Aorta (tissue), 5 donors: ENCODE measurements at regions not wholly inside any gene's neighbourhood (a gene's known extent, or its start where the extent isn't known, plus 50 kb on each side); places are given as distances from the start of the nearest gene placed in this dataset.

ENCODE experiments used
- ATAC-seq: fragments of 200-7000 bp; cut with Tn5 transposase; one replicate; pipeline ENCODE4 v1.9.1; 2022; ENCODE audit warnings: moderate library complexity; ENCODE audit not compliant: low FRiP score
- DNase-seq, 2 donors: peaks; one replicate each; pipeline ENCODE4 v3.0.0-alpha.2; 2020
- H3K27ac ChIP-seq, 2 donors: one replicate each; pipeline ENCODE4 v1.5.1; 2013; ENCODE audit warnings: low read length in 2 of 2, mild to moderate bottlenecking in 2 of 2, moderate library complexity in 2 of 2, control low read depth in 1 of 2, inconsistent platforms in 1 of 2, low read depth in 1 of 2
- H3K27me3 ChIP-seq, 2 donors: one replicate each; pipeline ENCODE4 v1.6.1; 2013; ENCODE audit warnings: control low read depth in 1 of 2, low read length in 1 of 2, mild to moderate bottlenecking in 1 of 2, moderate library complexity in 1 of 2; ENCODE audit not compliant: insufficient read depth in 2 of 2, control insufficient read depth in 1 of 2
- H3K36me3 ChIP-seq, 2 donors: one replicate each; pipeline ENCODE4 v1.6.1; 2013; ENCODE audit warnings: control low read depth in 1 of 2, low read length in 1 of 2, mild to moderate bottlenecking in 1 of 2; ENCODE audit not compliant: insufficient read depth in 2 of 2, control insufficient read depth in 1 of 2
- H3K4me1 ChIP-seq, 2 donors: one replicate each; pipeline ENCODE4 v1.6.1; 2013; ENCODE audit warnings: low read length in 2 of 2, control low read depth in 1 of 2, mild to moderate bottlenecking in 1 of 2, moderate library complexity in 1 of 2; ENCODE audit not compliant: insufficient read depth in 2 of 2, control insufficient read depth in 1 of 2
- H3K4me3 ChIP-seq, 2 donors: one replicate each; pipeline ENCODE4 v1.5.1; 2013; ENCODE audit warnings: low read length in 2 of 2, control low read depth in 1 of 2, mild to moderate bottlenecking in 1 of 2
- H3K9me3 ChIP-seq: one replicate; pipeline ENCODE4 v1.6.1; 2013; ENCODE audit warnings: mild to moderate bottlenecking, low read length; ENCODE audit not compliant: control insufficient read depth
- WGBS, 2 donors: extraction: QIAGEN DNeasy Blood & Tissue Kit; methylation state at CpG; one replicate each; pipeline ENCODE4 v1.1.7; 2013; 5-methylcytosine and 5-hydroxymethylcytosine counted together
- intact Hi-C, 2 donors: fragments of 100-400 bp; cut with DNase I; formaldehyde crosslinking; loops; one replicate each; pipeline versions ENCODE4 v1.14.2 to v1.15.0; 2022
- donor health status: healthy with polysubstance abuse.
- donor health status: Bipolar disorder and iron deficiency.
- donor health status: DM: no; HTN: no; CAD: no.
- donor health status: DM: no; HTN: no; CAD: no.
- donor health status: DM: yes; HTN: yes; CAD: no.

DNA sequence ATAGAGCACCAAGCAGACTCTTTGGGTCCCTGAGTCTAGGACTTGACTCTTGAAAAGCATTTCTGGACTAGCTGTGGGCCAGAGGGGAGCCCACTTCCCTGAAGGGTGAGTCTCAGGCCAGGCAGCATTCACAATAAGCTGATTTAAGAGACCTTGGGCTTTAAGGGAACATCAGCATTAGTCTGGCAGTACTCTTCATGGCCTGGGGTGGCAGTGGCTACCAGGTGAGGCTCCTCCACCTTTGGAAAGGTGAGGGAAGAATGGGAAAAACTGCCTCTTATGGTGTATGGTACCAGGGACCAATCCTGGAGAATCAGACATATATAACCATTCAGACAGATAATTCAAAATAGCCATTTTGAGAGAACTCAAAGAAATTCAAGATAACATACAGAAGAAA, 599.9 kb upstream of the POU3F3 start:
- DNase-seq (no peak), ATAC-seq (no peak)
- no peak overlapping the region for H3K27ac ChIP-seq
- no peaks in the 10 kb centered on the region for H3K4me1 ChIP-seq
- H3K9me3 ChIP-seq: no peaks in the 10 kb centered on the region
- intact Hi-C loops: no loop called here
- no peaks in the 10 kb centered on the region for H3K36me3 ChIP-seq
- no peak overlapping the region for H3K4me3 ChIP-seq
- H3K27me3 ChIP-seq: no peaks in the 10 kb centered on the region

DNA sequence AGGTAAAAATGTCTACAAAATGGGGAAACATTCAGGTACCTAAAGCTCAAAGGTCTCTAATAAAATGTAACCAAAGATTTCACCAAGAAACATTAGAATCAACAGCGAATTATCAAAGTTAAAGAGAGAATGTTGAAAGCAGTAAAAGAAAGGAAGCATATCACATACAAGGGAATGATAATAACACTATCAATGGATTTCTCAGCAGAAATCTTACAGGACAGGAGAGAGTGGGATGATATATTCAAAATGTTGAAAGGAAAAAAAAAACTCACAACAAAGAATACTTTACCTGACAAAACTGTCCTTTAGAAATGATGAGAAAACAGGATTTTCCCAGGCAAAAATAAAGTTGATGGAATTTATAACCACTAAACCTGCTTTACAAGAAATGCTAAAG, 591.2 kb upstream of the POU3F3 start:
- Histone ChIP-seq H3K36me3 (no peaks in the 10 kb centered on the region), H3K27me3 (no peaks in the 10 kb centered on the region), H3K4me1 (no peaks in the 10 kb centered on the region), H3K9me3 (peaks cover 5% of the 10 kb centered on the region), H3K4me3 (no peak overlapping the region), H3K27ac (no peak overlapping the region)
- intact Hi-C loops: no loop called here
- DNase-seq: no peak
- no peak for ATAC-seq
- WGBS, 2 donors: 89 to 97% methylated on average over 1 of the region's 1 CpG

DNA sequence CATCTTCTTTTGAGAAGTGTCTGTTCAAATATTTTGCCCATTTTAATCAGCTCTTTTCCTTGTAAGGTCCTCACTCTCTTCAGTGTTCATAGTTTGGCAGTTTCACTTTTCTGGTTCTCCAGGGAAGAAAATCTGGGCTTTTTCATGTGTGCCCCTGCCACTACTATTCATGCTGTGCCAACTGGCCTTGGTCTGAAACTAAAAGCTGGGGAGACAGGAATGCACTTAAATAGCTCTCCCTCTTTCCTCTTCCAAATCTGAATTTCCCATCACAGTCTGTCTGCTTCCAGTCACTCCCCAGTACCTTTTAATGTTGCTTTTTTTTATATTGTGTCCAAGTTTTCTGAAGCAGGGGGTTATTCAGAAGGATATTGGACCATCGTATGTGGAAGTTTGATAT, 574.3 kb upstream of the POU3F3 start:
- no peak for ATAC-seq
- intact Hi-C loops: no loop called here
- Histone ChIP-seq H3K4me3 (no peak overlapping the region), H3K27ac (no peak overlapping the region), H3K4me1 (no peaks in the 10 kb centered on the region), H3K36me3 (no peaks in the 10 kb centered on the region), H3K9me3 (no peaks in the 10 kb centered on the region), H3K27me3 (no peaks in the 10 kb centered on the region)
- no peak for DNase-seq
- 22 to 24% methylated on average over 1 of the region's 1 CpG for WGBS, 2 donors

DNA sequence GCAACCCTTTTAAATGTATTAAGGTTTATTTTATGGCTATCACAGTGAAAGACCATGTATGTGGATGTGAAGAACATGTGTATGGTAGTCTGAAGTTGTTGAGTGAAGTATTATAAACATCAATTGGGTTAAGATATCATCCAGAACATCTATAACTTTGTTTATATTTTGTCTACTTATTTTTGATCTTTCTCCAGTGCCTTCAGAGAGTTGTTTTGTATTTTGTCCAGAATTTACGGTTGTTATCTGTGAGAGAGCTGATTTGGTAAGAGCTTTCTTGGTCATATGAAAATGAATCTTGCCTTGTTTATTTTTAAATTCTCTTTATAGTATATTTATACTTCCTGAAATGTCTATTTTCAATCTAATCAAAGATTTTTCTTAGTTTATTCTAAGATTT, 573.7 kb upstream of the POU3F3 start:
- Histone ChIP-seq H3K36me3 (no peaks in the 10 kb centered on the region), H3K4me1 (no peaks in the 10 kb centered on the region), H3K27me3 (no peaks in the 10 kb centered on the region), H3K4me3 (no peak overlapping the region), H3K27ac (no peak overlapping the region), H3K9me3 (no peaks in the 10 kb centered on the region)
- DNase-seq: no peak
- no peak for ATAC-seq
- WGBS, 2 donors: 3 to 14% methylated on average over 1 of the region's 1 CpG
- intact Hi-C loops: no loop called here

DNA sequence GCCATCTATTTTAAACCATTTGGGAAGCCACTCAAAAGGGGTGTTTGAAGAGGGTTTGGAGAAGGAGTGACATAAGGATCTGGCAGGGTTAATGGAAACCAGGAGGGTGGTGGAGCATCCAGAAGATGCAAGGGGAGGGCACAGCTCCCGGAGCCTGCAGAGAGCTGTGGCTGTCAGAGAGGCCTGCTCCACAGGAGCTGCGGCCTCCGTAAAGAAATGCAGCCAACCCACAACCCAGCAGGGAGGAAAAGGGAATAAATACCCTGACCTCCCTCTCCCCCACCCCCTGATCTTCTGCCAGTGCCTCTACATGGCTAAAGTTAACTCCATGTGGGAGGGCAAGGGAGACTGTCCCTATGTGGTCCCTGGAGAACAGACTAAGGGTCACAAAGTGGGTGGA, 567.1 kb upstream of the POU3F3 start:
- H3K27ac ChIP-seq: no peak overlapping the region
- ATAC-seq (peak; percentile 41), DNase-seq (no peak)
- intact Hi-C loops: no loop called here
- no peak overlapping the region for H3K4me3 ChIP-seq
- WGBS, 2 donors: 69 to 70% methylated on average over 3 of the region's 3 CpGs
- H3K9me3 ChIP-seq: no peaks in the 10 kb centered on the region
- no peaks in the 10 kb centered on the region for H3K27me3 ChIP-seq
- H3K4me1 ChIP-seq: no peaks in the 10 kb centered on the region
- no peaks in the 10 kb centered on the region for H3K36me3 ChIP-seq

DNA sequence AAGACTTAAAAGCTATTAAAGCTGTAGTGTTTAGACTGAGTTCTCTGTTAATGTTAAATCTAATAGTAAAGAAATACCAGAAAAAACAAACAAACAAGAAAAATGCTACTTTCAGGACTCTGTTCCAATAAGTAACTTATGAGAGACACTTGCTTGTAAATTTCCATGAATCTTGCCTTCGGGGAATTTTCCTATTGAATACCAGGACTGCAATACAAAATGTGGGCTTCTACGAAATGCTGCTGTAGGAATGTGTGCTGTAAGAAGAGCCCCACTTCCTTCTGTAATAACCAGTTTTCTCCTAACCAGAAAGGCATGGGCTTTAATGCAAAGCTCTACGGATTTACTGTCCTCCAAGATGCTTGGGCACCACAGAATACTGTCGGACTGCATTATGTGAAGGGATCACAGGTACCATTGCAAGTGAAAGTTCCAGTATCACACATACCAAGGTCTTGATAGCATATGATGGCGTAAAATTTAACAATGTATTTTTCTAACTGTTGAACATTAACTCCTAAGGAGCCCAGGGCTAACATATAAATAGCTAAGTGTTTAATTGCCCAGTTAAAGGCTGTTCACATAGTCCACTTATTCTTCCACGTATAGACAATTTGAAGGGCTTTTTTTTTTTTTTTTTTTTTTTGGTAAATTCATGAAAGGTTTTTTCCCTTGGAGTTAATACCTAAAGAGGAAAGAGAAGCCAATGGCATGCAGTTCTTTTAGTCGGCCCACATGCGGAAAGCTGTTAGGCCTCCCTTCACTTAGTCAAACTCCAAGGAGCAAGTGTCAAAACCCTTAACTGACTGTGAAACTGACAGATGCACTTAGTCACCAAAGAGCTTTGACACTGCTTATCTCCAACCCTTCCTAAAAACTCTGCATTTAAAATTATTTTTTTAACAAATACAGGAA, 564.0 kb upstream of the POU3F3 start:
- Histone ChIP-seq H3K27me3 (no peaks in the 10 kb centered on the region), H3K9me3 (no peaks in the 10 kb centered on the region), H3K4me3 (no peak overlapping the region), H3K27ac (no peak overlapping the region), H3K4me1 (no peaks in the 10 kb centered on the region), H3K36me3 (no peaks in the 10 kb centered on the region)
- DNase-seq (no peak), ATAC-seq (no peak)
- WGBS, 2 donors: 82 to 85% methylated on average over 8 of the region's 8 CpGs
- intact Hi-C loops: no loop called here

DNA sequence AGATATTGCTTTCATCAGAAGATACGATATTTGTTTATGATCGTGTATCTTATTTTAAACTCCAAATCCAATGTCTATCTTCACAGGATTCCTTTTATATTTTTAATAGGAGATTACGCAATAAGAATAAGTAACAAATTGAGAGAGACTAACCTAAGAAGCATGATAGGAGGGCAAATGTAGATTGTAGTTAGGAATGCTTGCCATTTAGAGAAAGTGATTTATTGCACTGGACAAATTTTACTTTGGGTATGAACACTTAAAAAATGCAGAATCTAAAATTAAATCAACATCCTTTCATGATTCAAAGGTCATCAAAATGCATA, 563.4 kb upstream of the POU3F3 start:
- H3K27me3 ChIP-seq: no peaks in the 10 kb centered on the region
- ATAC-seq (no peak), DNase-seq (no peak)
- no peaks in the 10 kb centered on the region for H3K9me3 ChIP-seq
- H3K4me1 ChIP-seq: no peaks in the 10 kb centered on the region
- H3K36me3 ChIP-seq: no peaks in the 10 kb centered on the region
- no peak overlapping the region for H3K27ac ChIP-seq
- 62 to 73% methylated on average over 3 of the region's 3 CpGs for WGBS, 2 donors
- intact Hi-C loops: no loop called here
- H3K4me3 ChIP-seq: no peak overlapping the region

DNA sequence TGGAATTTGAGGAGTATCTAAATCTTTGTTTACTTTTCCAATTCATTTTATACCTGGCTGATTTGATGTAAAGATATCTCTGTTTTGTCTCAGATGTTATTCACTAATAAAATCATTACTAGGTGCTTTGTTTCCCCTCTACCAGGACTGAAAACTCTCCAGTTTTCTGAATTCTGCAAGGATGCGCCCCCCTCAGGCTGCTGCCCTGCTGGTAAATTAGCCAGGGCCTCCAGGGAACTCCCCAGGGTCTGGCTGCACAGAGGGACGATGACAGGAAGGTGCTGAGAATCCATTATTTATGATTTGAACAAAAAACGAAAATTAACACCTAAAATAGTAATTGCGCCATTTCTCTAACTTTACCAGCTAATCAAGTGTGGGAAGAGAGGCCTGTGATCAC, 541.2 kb upstream of the POU3F3 start:
- H3K27me3 ChIP-seq: no peaks in the 10 kb centered on the region
- H3K27ac ChIP-seq: no peak overlapping the region
- intact Hi-C loops: no loop called here
- no peak for ATAC-seq
- no peak overlapping the region for H3K4me3 ChIP-seq
- peaks cover 3% of the 10 kb centered on the region for H3K9me3 ChIP-seq
- WGBS, 2 donors: 48 to 58% methylated on average over 4 of the region's 4 CpGs
- DNase-seq: no peak
- H3K4me1 ChIP-seq: no peaks in the 10 kb centered on the region
- no peaks in the 10 kb centered on the region for H3K36me3 ChIP-seq

DNA sequence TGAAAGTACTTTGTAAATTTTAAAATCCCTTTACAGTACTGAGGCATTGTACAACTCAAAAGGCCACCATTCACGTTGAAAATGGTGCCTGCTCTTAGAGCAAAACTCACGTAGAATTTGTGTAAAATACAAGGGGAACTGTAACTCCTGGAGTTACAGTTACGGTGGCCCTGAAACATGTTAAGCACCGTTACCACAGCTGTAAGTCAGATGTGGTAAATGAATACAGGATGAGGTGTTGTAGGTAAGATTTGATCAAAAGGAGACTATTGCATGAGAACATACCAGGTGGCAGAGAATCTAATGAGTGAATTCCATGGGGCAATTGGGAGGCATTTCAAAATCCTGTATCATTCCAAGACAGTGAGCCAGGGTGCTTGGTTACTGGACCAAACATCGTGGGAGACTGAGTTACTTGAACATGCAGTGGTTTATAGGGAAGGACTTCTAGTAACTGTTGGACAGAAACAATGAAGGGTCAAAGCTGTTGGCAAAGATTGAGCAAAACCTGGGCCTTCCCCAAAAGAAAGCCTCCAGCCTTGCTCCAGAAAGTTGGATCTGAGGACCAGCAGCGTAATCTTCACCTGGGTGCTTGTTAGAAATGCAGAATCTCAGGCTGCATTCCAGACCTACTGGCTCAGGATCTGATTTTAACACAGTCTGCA, 535.8 kb upstream of the POU3F3 start:
- DNase-seq (no peak), ATAC-seq (no peak)
- Histone ChIP-seq H3K27me3 (no peaks in the 10 kb centered on the region), H3K27ac (no peak overlapping the region), H3K36me3 (no peaks in the 10 kb centered on the region), H3K4me3 (no peak overlapping the region), H3K4me1 (no peaks in the 10 kb centered on the region), H3K9me3 (no peaks in the 10 kb centered on the region)
- WGBS, 2 donors: 81 to 85% methylated on average over 6 of the region's 6 CpGs
- intact Hi-C loops: no loop called here
